Colonic mucosa (tissue), 4 donors: ENCODE measurements at regions not wholly inside any gene's neighbourhood (a gene's known extent, or its start where the extent isn't known, plus 50 kb on each side); places are given as distances from the start of the nearest gene placed in this dataset.

Source experiments
- DNase-seq: peaks from one replicate; pipeline ENCODE4 v3.0.0-alpha.2; 2020
- H3K27ac ChIP-seq: fragments of 200-600 bp; one replicate; pipeline ENCODE4 v1.8.0; 2021
- H3K27me3 ChIP-seq: fragments of 200-600 bp; one replicate; pipeline ENCODE4 v1.8.0; 2021
- H3K36me3 ChIP-seq: fragments of 200-600 bp; one replicate; pipeline ENCODE4 v1.8.0; 2021
- H3K4me1 ChIP-seq: fragments of 200-600 bp; one replicate; pipeline ENCODE4 v1.8.0; 2021; ENCODE audit warnings: mild to moderate bottlenecking
- H3K4me3 ChIP-seq: fragments of 200-600 bp; one replicate; pipeline ENCODE4 v1.8.0; 2021
- H3K9ac ChIP-seq, 2 donors: one replicate each; pipeline ENCODE4 v1.7.0; 2013; ENCODE audit warnings: control low read depth in 2 of 2, low read depth in 2 of 2, low read length in 2 of 2
- H3K9me3 ChIP-seq: fragments of 200-600 bp; one replicate; pipeline ENCODE4 v1.8.0; 2021
- intact Hi-C: fragments of 100-400 bp; cut with DNase I; formaldehyde crosslinking; loops from one replicate; pipeline ENCODE4 v1.14.1; 2022
- TF ChIP-seq, protein P1 (sequence below): fragments of 200-600 bp; IDR thresholded peaks from one replicate; pipeline ENCODE4 v1.8.0; 2022; ENCODE audit warnings: antibody characterized with exemption, mild to moderate bottlenecking
- donor health status: healthy.
- donor health status: DM: no; HTN: no; CAD: no.
- donor health status: DM: no; HTN: no; CAD: no.

DNA sequence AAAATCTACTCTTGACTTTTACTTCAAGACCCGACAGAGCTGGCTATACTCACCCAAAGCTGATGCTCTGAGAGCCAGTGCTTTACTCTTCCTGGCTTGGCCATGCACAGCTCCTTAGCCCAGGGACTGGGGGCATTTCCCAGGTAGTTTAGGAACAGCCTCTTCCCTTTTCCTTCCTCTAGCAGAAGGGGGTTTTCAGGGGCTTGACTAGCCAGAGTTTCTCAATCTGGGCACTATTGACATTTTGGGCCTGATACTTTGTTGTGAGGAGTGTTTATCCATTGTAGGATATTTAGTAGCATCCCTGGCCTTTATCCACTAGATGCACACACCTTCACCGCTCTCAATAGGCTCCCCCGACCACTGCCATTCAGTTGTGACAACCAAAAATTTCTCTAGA, 50.0 kb upstream of the RFX3 start:
- Histone ChIP-seq H3K36me3 (no peaks in the 10 kb centered on the region), H3K4me3 (no peak overlapping the region), H3K4me1 (no peaks in the 10 kb centered on the region), H3K9ac (no peak overlapping the region), H3K9me3 (no peaks in the 10 kb centered on the region), H3K27ac (no peak overlapping the region), H3K27me3 (no peaks in the 10 kb centered on the region)
- TF ChIP-seq, protein P1, sequence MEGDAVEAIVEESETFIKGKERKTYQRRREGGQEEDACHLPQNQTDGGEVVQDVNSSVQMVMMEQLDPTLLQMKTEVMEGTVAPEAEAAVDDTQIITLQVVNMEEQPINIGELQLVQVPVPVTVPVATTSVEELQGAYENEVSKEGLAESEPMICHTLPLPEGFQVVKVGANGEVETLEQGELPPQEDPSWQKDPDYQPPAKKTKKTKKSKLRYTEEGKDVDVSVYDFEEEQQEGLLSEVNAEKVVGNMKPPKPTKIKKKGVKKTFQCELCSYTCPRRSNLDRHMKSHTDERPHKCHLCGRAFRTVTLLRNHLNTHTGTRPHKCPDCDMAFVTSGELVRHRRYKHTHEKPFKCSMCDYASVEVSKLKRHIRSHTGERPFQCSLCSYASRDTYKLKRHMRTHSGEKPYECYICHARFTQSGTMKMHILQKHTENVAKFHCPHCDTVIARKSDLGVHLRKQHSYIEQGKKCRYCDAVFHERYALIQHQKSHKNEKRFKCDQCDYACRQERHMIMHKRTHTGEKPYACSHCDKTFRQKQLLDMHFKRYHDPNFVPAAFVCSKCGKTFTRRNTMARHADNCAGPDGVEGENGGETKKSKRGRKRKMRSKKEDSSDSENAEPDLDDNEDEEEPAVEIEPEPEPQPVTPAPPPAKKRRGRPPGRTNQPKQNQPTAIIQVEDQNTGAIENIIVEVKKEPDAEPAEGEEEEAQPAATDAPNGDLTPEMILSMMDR: no peak
- intact Hi-C loops: no loop called here
- DNase-seq: no peak
